ENCODE measurements at regions not wholly inside any gene's neighbourhood (a gene's known extent, or its start where the extent isn't known, plus 50 kb on each side); places are given as distances from the start of the nearest gene placed in this dataset.
"Not testable (repeated sequence)": the region's sequence is repeated elsewhere in the genome, so short reads cannot be mapped to it uniquely, and the experiment has no call there.

GRCh38 chr6:170153436-170154319 lies 137.2 kb downstream of the DLL1 start:
- in situ Hi-C loops (cut with HindIII; ENCODE audit: low sequenced_read_pairs), result no loop called here
- no peak for DNase-seq (ENCODE audit: low spot score)

DNA sequence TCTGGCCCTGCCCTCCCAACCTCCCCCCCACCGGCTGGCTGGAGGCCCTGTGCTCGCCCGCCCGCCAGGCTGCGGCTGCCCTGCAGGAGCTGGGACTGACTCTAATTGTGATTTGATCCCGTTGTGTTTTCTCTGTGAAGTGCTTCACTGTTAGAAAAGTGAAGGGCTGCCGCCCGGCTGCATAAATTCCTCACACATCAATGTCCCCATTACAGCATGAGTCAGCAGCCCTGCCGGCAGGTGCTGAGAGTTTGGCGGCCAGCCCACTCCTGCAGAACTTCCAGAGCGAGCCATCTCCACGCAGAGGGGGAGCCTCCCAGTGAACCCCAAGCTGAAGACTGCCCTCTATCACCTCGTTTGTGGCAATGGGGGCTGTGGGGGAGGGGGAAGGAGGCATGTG lies 137.9 kb downstream of the DLL1 start:
- DNase-seq (ENCODE audit: low spot score), result peak; percentile 82
- in situ Hi-C loops (cut with HindIII; ENCODE audit: low sequenced_read_pairs), result no loop called here

GRCh38 chr6:170152124-170152926 lies 138.6 kb downstream of the DLL1 start:
- in situ Hi-C loops (cut with HindIII; ENCODE audit: low sequenced_read_pairs), result no loop called here
- DNase-seq (ENCODE audit: low spot score), result peak; percentile 70

- in situ Hi-C loops (cut with HindIII; ENCODE audit: low sequenced_read_pairs), result no loop called here
- DNase-seq (ENCODE audit: low spot score), result no peak
These were observed 139.1 kb downstream of the DLL1 start for GRCh38 chr6:170151804-170152123.

GRCh38 chr6:170151321-170151771 lies 139.5 kb downstream of the DLL1 start:
- in situ Hi-C loops (cut with HindIII; ENCODE audit: low sequenced_read_pairs), result no loop called here
- no peak for DNase-seq (ENCODE audit: low spot score)

DNA sequence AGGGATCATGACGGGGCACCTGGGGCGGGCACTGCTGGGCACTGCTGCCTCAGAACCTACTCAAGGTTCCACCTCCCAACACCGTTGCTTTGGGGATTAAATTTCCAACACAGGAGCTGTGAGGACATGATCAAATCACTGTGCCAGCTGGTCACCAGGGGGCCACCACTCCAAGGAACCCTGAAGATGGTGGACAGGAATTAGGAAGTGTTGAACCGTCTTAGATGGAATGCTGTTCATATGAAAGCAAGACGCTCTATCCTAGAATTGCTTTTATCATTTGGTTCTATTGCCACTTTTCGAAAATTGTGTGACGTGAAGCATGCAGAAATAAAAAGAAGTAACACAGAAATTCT lies 140.3 kb downstream of the DLL1 start:
- no peak for DNase-seq (ENCODE audit: low spot score)
- in situ Hi-C loops (cut with HindIII; ENCODE audit: low sequenced_read_pairs), result no loop called here

DNA sequence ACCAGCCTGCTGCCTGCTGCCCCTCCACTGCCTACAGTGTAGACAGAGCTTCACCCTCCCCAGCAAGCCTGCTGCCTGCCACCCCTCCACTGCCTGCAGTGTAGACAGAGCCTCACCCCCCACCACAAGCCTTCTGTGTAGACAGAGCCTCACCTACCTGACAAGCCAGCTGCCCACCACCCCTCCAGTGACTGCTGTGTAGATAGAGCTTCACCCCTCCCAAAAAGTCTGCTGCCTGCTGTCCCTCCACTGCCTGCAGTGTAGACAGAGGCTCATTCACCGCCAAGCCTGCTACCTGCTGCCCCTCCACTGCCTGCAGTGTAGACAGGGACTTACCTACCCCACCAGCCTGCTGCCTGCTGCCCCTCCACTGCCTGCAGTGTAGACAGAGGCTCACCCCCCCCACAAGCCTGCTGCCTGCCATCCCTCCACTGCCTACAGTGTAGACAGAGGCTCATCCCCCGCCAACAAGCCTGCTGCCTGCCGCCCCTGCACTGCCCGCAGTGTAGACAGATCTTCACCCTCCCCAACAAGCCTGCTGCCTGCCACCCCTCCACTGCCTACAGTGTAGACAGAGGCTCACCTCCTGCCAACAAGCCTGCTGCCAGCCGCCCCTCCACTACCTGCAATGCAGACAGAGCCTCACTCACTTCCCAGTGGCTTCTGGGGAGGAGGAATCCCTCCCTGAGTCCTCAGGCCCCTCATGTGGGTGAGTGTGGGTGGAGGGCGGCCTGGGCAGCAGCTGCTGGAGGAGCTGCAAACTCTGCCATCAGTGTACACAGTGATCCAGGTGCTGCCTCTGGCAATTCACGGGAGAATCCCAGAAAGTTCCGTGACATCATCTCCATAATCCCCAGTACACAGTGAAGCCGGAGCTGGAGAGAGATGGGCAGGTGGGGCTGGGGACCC lies 140.9 kb downstream of the DLL1 start:
- in situ Hi-C loops (cut with HindIII; ENCODE audit: low sequenced_read_pairs), result loop anchor here (25.0 kb wide), 1 partner anchor 313 kb away; no protein-coding TSS in a partner anchor

DNA sequence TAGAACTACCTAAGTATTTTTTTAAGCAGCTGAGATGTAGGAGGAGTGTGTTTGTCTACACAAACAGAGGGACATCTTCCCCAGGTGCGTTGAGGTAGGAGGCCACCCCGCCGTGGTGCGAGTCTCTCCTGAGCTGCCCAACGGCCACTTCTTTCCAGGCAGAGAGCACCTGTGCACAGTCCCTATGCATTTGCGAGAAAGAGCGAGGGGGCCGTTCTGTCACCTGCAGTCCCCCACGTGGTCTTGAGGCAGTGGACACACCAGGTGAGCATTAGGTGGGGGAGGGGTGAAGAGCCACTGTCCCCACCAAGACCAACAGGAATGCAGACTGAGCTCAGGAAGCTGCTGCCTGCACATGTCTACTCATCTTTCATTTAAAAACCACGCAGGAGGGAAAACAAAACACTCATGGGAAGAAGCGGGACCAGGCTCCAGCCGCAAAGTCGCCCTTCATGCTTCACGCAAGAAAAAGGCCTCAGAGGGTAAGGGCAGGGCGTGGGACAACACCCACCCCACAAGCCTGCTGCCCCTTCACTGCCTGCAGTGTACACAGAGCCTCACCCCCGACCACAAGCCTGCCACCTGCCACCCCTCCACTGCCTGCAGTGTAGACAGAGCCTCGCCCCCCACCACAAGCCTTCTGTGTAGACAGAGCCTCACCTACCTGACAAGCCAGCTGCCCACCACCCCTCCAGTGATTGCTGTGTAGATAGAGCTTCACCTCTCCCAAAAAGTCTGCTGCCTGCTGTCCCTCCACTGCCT lies 142.0 kb downstream of the DLL1 start:
- no peak for DNase-seq (ENCODE audit: low spot score)
- in situ Hi-C loops (cut with HindIII; ENCODE audit: low sequenced_read_pairs), result loop anchor here (25.0 kb wide), 1 partner anchor 312 kb away; no protein-coding TSS in a partner anchor

More for the DNA sequence above, 140.9 kb downstream of the DLL1 start:
- no peak for DNase-seq (ENCODE audit: low spot score)

- peak; percentile 67 for DNase-seq (ENCODE audit: low spot score)
- in situ Hi-C loops (cut with HindIII; ENCODE audit: low sequenced_read_pairs), result loop anchor here (25.0 kb wide), 1 partner anchor 311 kb away; no protein-coding TSS in a partner anchor
These were observed 142.8 kb downstream of the DLL1 start for GRCh38 chr6:170147832-170148708.

DNA sequence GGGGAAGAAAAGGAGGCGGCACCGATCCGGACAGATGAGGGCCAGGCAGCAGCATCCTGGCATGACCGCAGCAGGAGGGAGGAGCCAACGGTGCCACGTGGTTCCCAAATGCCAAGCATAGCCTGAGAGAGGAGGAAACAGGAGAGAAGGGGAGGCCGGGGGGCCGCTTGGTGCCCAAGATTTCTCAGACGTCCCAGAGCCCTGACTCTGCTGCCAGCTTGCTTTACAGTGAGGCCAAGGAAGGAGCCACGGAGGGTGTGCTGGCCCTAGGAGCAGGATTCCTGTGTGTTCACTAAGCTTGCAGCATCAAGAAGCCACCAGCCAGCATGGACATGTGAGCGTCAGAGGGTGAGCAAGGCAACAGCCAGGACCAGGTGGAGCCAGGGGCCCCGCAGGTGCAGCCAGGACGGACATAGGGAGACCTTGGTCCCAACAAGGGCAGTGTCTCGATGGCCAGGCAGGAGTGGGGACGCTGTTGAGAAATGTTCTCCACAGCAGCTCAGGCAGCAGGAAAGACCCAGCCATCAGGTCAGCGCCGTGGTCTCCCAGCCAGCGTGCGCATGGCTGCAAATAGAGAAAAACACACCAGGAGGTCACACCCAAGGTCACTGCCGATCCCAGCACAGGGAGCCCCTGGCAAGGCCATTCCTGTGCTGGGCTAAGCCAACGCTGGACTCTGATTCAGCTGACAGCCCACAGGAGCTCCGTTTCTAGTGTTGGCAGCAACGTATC lies 143.7 kb downstream of the DLL1 start:
- in situ Hi-C loops (cut with HindIII; ENCODE audit: low sequenced_read_pairs), result loop anchor here (25.0 kb wide), 1 partner anchor 310 kb away; no protein-coding TSS in a partner anchor
- DNase-seq (ENCODE audit: low spot score), result peak; percentile 81

DNA sequence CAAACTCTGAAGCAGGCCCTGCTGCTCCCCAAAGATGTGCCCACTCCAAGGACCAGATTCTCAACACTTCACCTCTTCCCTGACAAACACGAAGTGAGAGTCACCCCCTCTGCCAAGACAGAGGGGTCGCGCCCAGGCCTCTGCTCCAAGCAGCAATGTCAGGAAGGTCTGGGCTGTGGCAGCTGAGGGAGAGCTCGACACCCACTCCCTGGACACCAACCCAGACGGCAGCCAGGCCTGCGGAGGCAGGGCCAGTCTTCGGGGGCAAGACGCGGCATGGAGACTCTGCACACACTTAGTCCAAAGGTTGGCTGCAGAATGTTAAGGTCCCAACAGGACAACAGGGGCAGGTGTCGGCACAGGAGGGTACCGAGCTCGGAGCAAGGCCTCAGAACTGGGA lies 144.2 kb downstream of the DLL1 start:
- DNase-seq (ENCODE audit: low spot score), result no peak

GRCh38 chr6:170146131-170146530 lies 144.7 kb downstream of the DLL1 start:
- DNase-seq (ENCODE audit: low spot score), result not testable (repeated sequence)
- in situ Hi-C loops (cut with HindIII; ENCODE audit: low sequenced_read_pairs), result loop anchor here (25.0 kb wide), 1 partner anchor 309 kb away; no protein-coding TSS in a partner anchor

More for the DNA sequence above, 144.2 kb downstream of the DLL1 start:
- in situ Hi-C loops (cut with HindIII; ENCODE audit: low sequenced_read_pairs), result loop anchor here (25.0 kb wide), 1 partner anchor 309 kb away; no protein-coding TSS in a partner anchor

DNA sequence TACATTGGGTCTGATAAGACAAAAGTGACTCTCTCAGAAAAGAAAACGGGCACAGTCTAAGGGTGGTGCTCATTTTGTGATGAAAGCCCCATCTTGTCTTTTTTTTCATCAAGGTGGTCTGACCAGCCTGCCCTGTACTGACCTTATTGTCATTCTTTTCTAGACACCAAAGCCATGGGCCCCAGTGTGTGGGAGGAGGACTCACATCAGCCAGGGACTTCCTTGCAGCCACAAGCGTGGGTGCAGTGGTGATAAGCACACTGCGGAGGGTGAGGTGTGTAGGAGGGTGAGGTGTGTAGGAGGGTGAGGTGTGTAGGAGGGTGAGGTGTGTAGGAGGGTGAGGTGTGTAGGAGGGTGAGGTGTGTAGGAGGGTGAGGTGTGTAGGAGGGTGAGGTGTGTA lies 145.2 kb downstream of the DLL1 start:
- in situ Hi-C loops (cut with HindIII; ENCODE audit: low sequenced_read_pairs), result loop anchor here (25.0 kb wide), 1 partner anchor 308 kb away; no protein-coding TSS in a partner anchor
- DNase-seq (ENCODE audit: low spot score), result not testable (repeated sequence)

- in situ Hi-C loops (cut with HindIII; ENCODE audit: low sequenced_read_pairs), result loop anchor here (25.0 kb wide), 1 partner anchor 308 kb away; no protein-coding TSS in a partner anchor
- DNase-seq (ENCODE audit: low spot score), result peak; percentile 30
These were observed 145.6 kb downstream of the DLL1 start for GRCh38 chr6:170145272-170145592.

DNA sequence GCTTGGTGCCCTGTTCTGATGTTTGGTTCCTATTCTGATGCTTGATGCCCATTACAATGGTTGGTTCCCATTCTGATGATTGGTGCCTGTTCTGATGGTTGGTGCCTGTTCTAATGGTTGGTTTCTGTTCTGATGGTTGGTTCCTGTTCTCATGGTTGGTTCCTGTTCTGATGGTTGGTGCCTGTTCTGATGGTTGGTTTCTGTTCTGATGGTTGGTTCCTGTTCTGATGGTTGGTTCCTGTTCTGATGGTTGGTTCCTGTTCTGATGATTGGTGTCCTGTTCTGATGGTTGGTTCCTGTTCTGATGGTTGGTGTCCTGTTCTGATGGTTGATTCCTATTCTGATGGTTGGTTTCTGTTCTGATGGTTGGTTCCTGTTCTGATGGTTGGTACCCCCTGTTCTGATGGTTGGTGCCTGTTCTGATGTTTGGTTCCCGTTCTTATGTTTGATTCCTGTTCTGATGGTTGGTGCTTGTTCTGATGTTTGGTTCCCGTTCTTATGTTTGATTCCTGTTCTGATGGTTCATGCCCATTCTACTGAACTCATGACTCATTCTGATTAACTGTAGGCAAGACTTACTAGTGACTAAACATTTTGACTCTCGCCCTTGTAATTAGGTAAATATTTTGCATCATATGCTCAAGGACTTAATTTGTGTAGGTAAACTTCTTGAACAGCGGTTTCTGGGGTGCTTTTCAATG lies 146.2 kb downstream of the DLL1 start:
- DNase-seq (ENCODE audit: low spot score), result no peak
- in situ Hi-C loops (cut with HindIII; ENCODE audit: low sequenced_read_pairs), result loop anchor here (25.0 kb wide), 1 partner anchor 307 kb away; no protein-coding TSS in a partner anchor

All from G401 (cell line).